H1 (cell line): ENCODE measurements at regions not wholly inside any gene's neighbourhood (a gene's known extent, or its start where the extent isn't known, plus 50 kb on each side); places are given as distances from the start of the nearest gene placed in this dataset.

Experiments
- BRCA1 ChIP-seq: IDR thresholded peaks from 2 replicates; pipeline ENCODE4 v1.6.1; 2012; ENCODE audit warnings: low read depth, low read length, improper control_type of control experiment
- CHD2 ChIP-seq: IDR thresholded peaks from 2 replicates; pipeline ENCODE4 v1.6.1; 2012; ENCODE audit warnings: low read length, improper control_type of control experiment
- HDAC6 ChIP-seq: IDR thresholded peaks from one replicate; pipeline ENCODE4 v1.7.1; 2012; ENCODE audit warnings: low read depth, mild to moderate bottlenecking, inconsistent platforms, low read length, moderate library complexity
- KDM1A ChIP-seq: fragments of 200-600, 300-600 bp; sonication (generic); IDR thresholded peaks from 2 replicates; pipeline ENCODE4 v1.7.1; 2016; ENCODE audit warnings: mild to moderate bottlenecking, low read length, borderline replicate concordance

- TF ChIP-seq HDAC6 = no peak
- no peak for TF ChIP-seq BRCA1
- no peak for TF ChIP-seq KDM1A
- TF ChIP-seq CHD2 = no peak
Measured at GRCh38 chr1:39134768-39135333, 69.6 kb upstream of the MACF1 start (continued).
